ENCODE measurements at regions not wholly inside any gene's neighbourhood (a gene's known extent, or its start where the extent isn't known, plus 50 kb on each side); places are given as distances from the start of the nearest gene placed in this dataset.
A peak's percentile ranks its signal among the peaks of the same experiment; 100 is the strongest.

DNA sequence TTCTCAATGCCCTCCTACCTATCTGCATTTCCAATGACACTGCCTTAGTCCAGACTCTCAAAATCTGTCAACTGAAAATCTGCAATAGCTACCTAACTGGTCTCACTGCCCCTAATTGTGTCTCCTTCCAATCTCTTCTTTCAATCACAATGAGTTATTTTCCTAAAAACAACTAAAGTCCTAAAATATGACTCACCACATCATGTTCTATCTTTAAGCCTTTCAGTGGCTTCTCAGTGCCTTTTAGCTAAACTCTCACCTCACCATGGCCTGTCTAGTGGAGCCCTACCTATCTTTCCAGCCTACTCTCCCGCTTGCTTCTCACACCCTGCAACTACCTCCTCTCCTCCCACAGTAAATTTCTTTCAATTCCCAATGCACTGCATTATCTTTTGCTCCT is 220.9 kb upstream of the PKDCC start:
- H3K27ac Mint-ChIP-seq = no peak overlapping the region
- no peaks in the 10 kb centered on the region for H3K9me3 Mint-ChIP-seq

DNA sequence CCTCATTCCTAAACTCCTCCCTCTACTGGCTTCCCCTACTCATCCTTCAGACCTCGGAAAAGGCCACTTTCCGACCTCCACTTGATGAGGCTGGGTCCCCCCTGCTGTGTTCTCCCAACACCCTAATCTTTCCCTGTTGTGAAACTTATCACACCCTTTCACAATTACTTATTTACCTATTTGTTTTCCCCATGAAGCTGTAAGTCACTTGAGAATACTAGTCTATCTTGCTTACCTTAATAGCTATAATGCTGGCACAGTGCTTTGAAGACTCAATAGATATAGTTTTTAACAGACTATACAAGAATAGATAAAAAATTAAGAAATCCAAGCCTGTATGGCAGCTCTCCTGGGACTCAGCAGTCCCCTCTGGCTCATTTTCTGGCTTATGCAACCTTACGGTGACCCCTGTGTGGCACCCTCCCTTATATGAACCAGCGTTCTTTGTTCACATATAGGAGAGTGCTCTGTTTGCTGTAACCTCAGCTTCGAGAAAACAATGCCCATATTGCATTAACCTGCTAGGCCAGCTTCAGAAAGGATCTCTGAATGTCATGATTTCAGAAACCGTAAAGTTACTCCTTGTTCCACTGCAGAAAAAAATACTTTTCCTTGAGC is 220.4 kb upstream of the PKDCC start:
- Mint-ChIP-seq H3K4me3 (no peak overlapping the region), H3K27ac (no peak overlapping the region)

More for the DNA sequence above, 220.9 kb upstream of the PKDCC start:
- DNase-seq = no peak
- Mint-ChIP-seq H3K27me3 (ENCODE audit: low read depth in 3 of 3) (peaks cover under 1 to 9% (median 3%) of the 10 kb centered on the region in 3 donors), H3K4me3 (no peak overlapping the region), H3K4me1 (no peaks in the 10 kb centered on the region), H3K36me3 (no peaks in the 10 kb centered on the region)

DNA sequence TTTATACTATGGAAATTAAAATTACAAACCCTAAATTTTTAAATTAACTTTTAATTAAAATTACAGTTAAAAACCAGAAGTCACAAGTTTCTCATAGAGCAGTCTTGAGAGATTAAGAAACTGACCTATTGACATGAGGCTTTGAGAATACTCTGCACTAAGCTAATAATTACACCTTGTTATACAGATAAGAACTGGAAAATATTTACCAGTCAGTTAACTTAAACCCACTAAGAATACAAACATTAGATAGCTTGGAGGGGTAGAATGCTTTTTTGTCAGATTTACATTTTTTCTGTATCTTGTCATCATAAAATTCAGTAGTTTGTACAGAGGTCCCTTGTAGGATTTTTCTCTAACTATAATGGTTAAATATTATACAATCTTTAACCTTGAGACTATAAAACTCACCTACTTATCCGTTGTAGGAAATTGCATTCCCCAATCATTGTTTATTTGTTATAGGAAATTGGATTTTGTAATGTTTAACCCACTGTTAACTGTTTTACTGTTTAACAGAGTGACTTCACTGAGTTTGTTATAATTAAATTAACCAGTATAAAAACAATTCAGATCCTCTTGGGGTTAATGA is 219.7 kb upstream of the PKDCC start:
- H3K27ac Mint-ChIP-seq = no peak overlapping the region
- H3K36me3 Mint-ChIP-seq = no peaks in the 10 kb centered on the region
- H3K4me3 Mint-ChIP-seq = no peak overlapping the region
- H3K27me3 Mint-ChIP-seq (ENCODE audit: low read depth in 3 of 3) = peaks cover 2 to 12% (median 3%) of the 10 kb centered on the region in 3 donors
- no peaks in the 10 kb centered on the region for H3K9me3 Mint-ChIP-seq
- DNase-seq = no peak
- no peaks in the 10 kb centered on the region for H3K4me1 Mint-ChIP-seq

More for the DNA sequence above, 220.4 kb upstream of the PKDCC start:
- DNase-seq = no peak
- H3K36me3 Mint-ChIP-seq = no peaks in the 10 kb centered on the region
- no peaks in the 10 kb centered on the region for H3K4me1 Mint-ChIP-seq
- H3K9me3 Mint-ChIP-seq = no peaks in the 10 kb centered on the region
- H3K27me3 Mint-ChIP-seq (ENCODE audit: low read depth in 3 of 3) = peaks cover 0 to 8% (median 3%) of the 10 kb centered on the region in 3 donors

GRCh38 chr2:41829052-41829451 is 218.8 kb upstream of the PKDCC start:
- no peak overlapping the region for H3K27ac Mint-ChIP-seq
- H3K27me3 Mint-ChIP-seq (ENCODE audit: low read depth in 3 of 3) = peaks cover 2 to 9% (median 3%) of the 10 kb centered on the region in 3 donors
- DNase-seq = no peak
- no peaks in the 10 kb centered on the region for H3K9me3 Mint-ChIP-seq
- H3K36me3 Mint-ChIP-seq = no peaks in the 10 kb centered on the region
- no peaks in the 10 kb centered on the region for H3K4me1 Mint-ChIP-seq
- no peak overlapping the region for H3K4me3 Mint-ChIP-seq

- H3K4me3 Mint-ChIP-seq = no peak overlapping the region
- no peak overlapping the region for H3K27ac Mint-ChIP-seq
- no peaks in the 10 kb centered on the region for H3K9me3 Mint-ChIP-seq
- no peak for DNase-seq
- H3K27me3 Mint-ChIP-seq (ENCODE audit: low read depth in 3 of 3) = peaks cover 6 to 9% (median 7%) of the 10 kb centered on the region in 3 donors
- no peaks in the 10 kb centered on the region for H3K4me1 Mint-ChIP-seq
- H3K36me3 Mint-ChIP-seq = no peaks in the 10 kb centered on the region
These were observed 217.2 kb upstream of the PKDCC start for GRCh38 chr2:41830600-41830999.

- H3K4me1 Mint-ChIP-seq = no peaks in the 10 kb centered on the region
- no peak overlapping the region for H3K27ac Mint-ChIP-seq
- no peak overlapping the region for H3K4me3 Mint-ChIP-seq
- peaks cover 0 to 1% (median 0%) of the 10 kb centered on the region in 6 donors for H3K9me3 Mint-ChIP-seq
- H3K36me3 Mint-ChIP-seq = no peaks in the 10 kb centered on the region
- no peak for DNase-seq
- peaks cover 6 to 9% (median 7%) of the 10 kb centered on the region in 3 donors for H3K27me3 Mint-ChIP-seq (ENCODE audit: low read depth in 3 of 3)
These were observed 215.6 kb upstream of the PKDCC start for GRCh38 chr2:41832218-41832617.

DNA sequence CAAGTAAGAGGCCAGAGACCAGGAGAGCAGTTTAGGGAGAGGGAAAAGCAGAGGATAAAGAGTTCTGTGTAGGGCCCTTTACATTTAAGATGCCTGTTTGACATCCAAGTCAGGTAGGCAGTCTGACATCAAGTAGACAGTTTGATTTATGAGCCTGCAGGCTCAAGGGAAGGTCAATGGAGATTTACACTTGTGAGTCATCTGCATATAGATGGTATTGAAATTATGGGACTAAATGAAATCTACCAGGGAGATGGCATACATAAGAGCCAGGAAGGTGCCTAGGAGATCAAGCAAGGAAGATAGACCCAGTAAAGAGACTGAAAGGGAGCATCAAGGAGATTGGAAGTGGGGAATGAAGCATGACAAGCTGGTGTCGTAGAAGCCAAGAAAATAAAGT is 212.4 kb upstream of the PKDCC start:
- H3K36me3 Mint-ChIP-seq = no peaks in the 10 kb centered on the region
- no peak for DNase-seq
- peaks cover 0 to 1% of the 10 kb centered on the region in 2 donors for H3K4me1 Mint-ChIP-seq
- peaks cover 0 to 3% (median 0%) of the 10 kb centered on the region in 6 donors for H3K9me3 Mint-ChIP-seq
- peaks cover 7 to 12% (median 11%) of the 10 kb centered on the region in 3 donors for H3K27me3 Mint-ChIP-seq (ENCODE audit: low read depth in 3 of 3)
- no peak overlapping the region for H3K27ac Mint-ChIP-seq
- no peak overlapping the region for H3K4me3 Mint-ChIP-seq

DNA sequence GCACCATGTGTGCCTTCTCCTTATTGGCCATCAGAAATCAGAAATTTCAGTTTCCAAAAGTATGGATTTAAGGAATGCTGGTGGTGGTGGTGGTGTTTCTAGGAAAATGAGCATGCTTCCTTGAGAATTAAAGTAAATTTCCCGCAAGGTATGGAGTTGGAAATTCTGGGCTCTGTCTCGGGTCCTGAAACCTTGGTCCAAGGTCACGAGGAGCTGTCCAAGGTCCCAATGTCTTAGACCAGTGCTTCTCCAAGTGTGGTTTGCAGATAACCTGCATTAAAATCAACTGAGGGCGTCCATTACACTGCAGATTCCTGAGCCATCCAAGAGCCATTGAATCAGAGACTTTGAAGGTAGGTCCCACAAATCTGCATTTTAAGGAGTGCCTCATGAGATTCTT is 210.9 kb upstream of the PKDCC start:
- H3K9me3 Mint-ChIP-seq = peaks cover 0 to 3% (median 0%) of the 10 kb centered on the region in 6 donors
- peak in 2 of 3 donors; percentile 4 to 17 for DNase-seq
- peaks cover 10 to 15% of the 10 kb centered on the region in 2 donors for H3K4me1 Mint-ChIP-seq
- peaks cover 7 to 14% (median 9%) of the 10 kb centered on the region in 3 donors for H3K27me3 Mint-ChIP-seq (ENCODE audit: low read depth in 3 of 3)
- no peaks in the 10 kb centered on the region for H3K36me3 Mint-ChIP-seq
- H3K4me3 Mint-ChIP-seq = no peak overlapping the region
- H3K27ac Mint-ChIP-seq = no peak overlapping the region

GRCh38 chr2:41837610-41838009 is 210.2 kb upstream of the PKDCC start:
- Mint-ChIP-seq H3K9me3 (peaks cover 0 to 3% (median 0%) of the 10 kb centered on the region in 6 donors), H3K27me3 (ENCODE audit: low read depth in 3 of 3) (peaks cover 7 to 13% (median 9%) of the 10 kb centered on the region in 3 donors), H3K4me3 (no peak overlapping the region), H3K36me3 (no peaks in the 10 kb centered on the region), H3K27ac (no peak overlapping the region), H3K4me1 (peaks cover 10 to 15% of the 10 kb centered on the region in 2 donors)
- no peak for DNase-seq

GRCh38 chr2:41840702-41841551 is 206.9 kb upstream of the PKDCC start:
- peak; percentile 94 to 97 (median 95) for DNase-seq
- Mint-ChIP-seq H3K27me3 (ENCODE audit: low read depth in 3 of 3) (peaks cover 6 to 11% (median 10%) of the 10 kb centered on the region in 3 donors), H3K9me3 (peaks cover 0 to 3% (median 0%) of the 10 kb centered on the region in 6 donors), H3K36me3 (no peaks in the 10 kb centered on the region), H3K27ac (peak overlapping the region; percentile 69 to 95 (median 93)), H3K4me1 (peaks cover 10 to 15% of the 10 kb centered on the region in 2 donors), H3K4me3 (peak overlapping the region; percentile 93 to 96 (median 96))

DNA sequence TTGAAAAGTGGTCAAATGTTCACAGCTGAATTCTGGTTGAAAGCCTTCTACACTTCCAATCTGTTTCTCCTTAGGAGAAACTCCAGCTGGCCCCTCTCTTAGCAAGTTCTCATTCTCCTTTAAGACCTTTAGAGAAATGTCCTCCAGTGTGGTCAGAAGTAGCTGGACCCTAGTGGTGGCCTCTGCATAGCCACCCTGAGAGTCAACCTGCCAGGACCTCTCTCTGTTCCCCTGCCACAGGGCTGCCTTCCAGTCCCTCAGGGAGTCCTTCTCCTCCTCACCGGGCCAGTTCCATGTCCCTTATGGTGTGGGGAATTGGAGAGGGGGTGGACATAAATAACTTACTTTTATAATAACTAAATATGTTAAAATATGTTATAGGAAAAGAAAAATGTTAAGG is 200.9 kb upstream of the PKDCC start:
- H3K27ac Mint-ChIP-seq = no peak overlapping the region

GRCh38 chr2:41847744-41848441 is 199.9 kb upstream of the PKDCC start:
- H3K4me1 Mint-ChIP-seq = no peaks in the 10 kb centered on the region
- H3K9me3 Mint-ChIP-seq = no peaks in the 10 kb centered on the region
- no peak for DNase-seq
- peaks cover 0 to 4% (median 0%) of the 10 kb centered on the region in 3 donors for H3K36me3 Mint-ChIP-seq
- H3K27ac Mint-ChIP-seq = no peak overlapping the region
- H3K27me3 Mint-ChIP-seq (ENCODE audit: low read depth in 3 of 3) = peaks cover 1 to 28% (median 5%) of the 10 kb centered on the region in 3 donors
- H3K4me3 Mint-ChIP-seq = no peak overlapping the region

More for the DNA sequence above, 200.9 kb upstream of the PKDCC start:
- peaks cover 0 to 4% (median 0%) of the 10 kb centered on the region in 3 donors for H3K36me3 Mint-ChIP-seq
- no peak overlapping the region for H3K4me3 Mint-ChIP-seq
- H3K27me3 Mint-ChIP-seq (ENCODE audit: low read depth in 3 of 3) = peaks cover 0 to 28% (median 5%) of the 10 kb centered on the region in 3 donors
- no peak for DNase-seq
- no peaks in the 10 kb centered on the region for H3K9me3 Mint-ChIP-seq
- no peaks in the 10 kb centered on the region for H3K4me1 Mint-ChIP-seq

GRCh38 chr2:41851554-41851953 is 196.3 kb upstream of the PKDCC start:
- Mint-ChIP-seq H3K4me3 (no peak overlapping the region), H3K27ac (no peak overlapping the region), H3K27me3 (ENCODE audit: low read depth in 3 of 3) (peaks cover 1 to 12% (median 3%) of the 10 kb centered on the region in 3 donors), H3K4me1 (no peaks in the 10 kb centered on the region), H3K36me3 (peaks cover 0 to 4% (median 0%) of the 10 kb centered on the region in 3 donors), H3K9me3 (no peaks in the 10 kb centered on the region)
- no peak for DNase-seq

All from immature natural killer cell (primary cell).